IPS-18c (cell line): ENCODE measurements at regions not wholly inside any gene's neighbourhood (a gene's known extent, or its start where the extent isn't known, plus 50 kb on each side); places are given as distances from the start of the nearest gene placed in this dataset.
"Not testable (repeated sequence)": the region's sequence is repeated elsewhere in the genome, so short reads cannot be mapped to it uniquely, and the experiment has no call there.

Source experiments
- H3K4me3 ChIP-seq: 2 replicates; pipeline ENCODE4 v1.7.0; 2013; ENCODE audit warnings: low read depth, mild to moderate bottlenecking, low read length, moderate library complexity; ENCODE audit not compliant: insufficient read depth
- H3K9me3 ChIP-seq: one replicate; pipeline ENCODE4 v1.6.1; 2013; ENCODE audit warnings: mild to moderate bottlenecking, low read length, moderate library complexity; ENCODE audit not compliant: control insufficient read depth, insufficient read depth

DNA sequence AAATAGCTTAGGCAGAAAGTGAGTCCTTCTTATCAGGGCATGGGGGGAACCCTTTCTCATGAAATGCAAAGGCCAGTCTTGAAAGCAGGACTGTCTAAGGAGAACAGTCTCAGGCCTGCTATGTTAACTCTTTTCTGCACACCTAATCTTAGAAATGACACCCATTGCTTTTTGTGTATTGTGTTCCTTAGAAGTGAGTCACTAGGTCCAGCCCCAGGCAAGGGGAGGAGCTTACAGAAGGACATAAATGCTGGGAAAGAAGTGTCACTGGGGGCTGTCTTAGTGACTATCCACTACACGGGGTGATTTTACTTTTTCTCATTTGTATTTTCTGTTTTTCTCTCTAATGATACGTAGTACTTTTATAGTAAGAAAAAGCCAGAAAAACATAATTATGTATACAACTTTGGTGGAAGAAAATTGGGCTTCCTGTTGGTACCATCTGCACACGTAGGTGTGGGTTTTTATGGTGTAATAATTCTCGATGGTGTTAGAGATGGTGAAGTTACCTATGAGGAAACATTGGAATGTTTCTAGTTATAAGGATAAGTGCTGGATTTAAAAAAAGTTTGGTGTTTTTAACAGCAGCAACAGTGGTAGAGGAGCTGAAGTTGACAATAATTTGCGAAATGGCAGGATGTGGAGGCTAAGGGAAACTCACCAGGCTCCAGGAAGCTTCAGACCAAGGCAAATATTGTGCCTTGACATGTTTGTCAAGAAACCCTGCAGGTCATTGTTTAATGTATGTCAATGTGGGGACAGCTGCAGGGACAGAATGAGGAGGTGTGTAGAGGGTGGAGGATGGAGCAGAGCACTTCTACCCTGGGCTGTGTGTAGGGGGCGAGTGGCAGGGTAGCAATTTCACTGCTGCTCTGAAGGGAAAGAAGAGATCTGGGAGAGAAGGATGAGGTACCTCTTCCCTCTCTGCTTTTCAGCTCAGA, 214.9 kb downstream of the KTN1 start:
- Histone ChIP-seq H3K4me3 (no peak overlapping the region), H3K9me3 (no peaks in the 10 kb centered on the region)

DNA sequence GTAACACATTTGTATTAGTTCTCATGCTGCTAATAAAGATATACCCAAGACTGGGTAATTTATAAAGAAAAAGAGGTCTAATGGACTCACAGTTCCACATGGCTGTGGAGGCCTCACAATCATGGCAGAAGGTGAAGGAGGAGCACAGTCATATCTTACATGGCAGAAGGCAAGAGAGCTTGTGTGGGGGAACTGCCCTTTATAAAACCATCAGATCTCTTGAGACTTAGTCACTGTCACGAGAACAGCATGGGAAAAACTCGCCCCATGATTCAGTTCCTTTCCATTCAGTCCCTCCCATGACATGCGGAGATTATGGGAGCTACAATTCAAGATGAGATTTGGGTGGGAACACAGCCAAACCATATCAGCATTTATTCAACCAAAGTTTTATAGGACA, 216.5 kb downstream of the KTN1 start:
- not testable (repeated sequence) for H3K9me3 ChIP-seq, H3K4me3 ChIP-seq

DNA sequence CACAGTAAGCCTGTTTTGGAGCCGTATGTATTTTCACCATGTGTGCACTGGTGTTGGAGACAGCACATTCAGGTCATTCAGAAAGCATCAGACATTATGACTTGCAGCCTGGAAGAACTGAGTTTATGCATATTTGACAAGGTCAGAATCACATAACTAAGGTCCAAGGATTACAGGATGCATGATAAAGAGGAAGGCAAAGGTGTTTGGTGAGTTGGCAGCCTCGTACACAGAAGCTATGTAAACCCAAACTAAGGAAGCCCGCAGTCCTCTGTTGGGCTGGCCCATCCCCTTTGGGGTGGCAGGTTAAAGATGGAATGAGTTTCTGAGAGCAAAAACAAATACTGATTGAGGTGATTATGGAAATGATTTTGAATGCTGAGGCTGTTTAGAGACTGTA, 218.4 kb downstream of the KTN1 start:
- H3K4me3 ChIP-seq: no peak overlapping the region
- no peaks in the 10 kb centered on the region for H3K9me3 ChIP-seq

DNA sequence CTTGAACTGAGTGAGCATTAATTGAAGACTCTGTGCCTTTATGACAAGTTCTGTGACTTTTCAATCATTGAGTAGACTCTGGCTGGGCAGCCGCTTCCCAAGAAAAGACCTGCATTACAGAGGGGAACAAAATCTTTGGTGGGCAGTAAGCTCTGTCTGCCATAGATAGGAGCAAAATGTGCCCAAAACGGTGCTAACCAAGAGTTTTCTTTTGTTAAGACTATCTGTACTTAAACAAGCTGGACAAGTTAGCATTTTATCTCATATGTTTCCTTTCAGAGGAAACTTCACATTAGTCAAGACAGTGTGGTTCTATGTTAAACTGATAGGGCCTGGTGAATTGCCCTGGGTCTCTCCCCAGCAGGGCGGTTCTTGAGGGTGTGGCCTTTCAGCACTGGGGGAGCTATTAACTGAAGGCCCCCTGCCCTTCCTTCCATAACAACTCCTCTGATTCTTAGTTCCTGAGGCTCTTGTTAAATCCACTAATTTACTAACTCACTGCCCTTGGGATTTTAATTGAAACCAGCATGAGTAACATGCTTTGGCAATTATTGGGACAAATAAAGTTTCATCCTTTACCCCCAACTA, 219.6 kb downstream of the KTN1 start:
- Histone ChIP-seq H3K9me3 (no peaks in the 10 kb centered on the region), H3K4me3 (no peak overlapping the region)

DNA sequence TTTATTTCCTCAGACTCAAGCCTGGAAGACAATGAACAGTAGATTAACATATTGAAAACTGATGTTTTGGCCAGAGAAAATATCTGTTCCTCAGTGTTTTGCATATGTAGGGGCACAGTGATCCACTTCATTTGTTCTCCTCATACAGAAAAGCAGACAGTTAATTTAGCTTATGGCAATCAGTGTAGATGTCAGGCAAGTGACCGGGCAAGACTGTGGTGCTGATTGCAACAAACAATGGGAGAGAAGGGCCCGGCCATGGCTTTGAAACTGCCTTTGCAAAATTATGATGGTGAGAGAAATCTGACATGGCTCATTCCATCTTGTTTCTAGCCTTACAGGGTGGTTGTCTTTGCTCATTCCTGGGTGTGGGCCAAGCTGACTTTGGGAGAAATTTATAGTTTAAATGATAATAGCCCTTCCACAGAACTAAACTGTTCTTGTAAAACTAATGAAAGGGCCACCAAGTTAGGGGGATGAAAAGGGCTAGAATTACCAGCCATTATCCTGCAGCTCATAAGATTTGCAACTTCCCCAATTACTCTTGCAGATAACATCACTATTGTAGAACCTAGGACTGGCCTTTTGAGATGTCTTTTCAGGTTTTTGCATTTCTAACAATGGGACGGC, 220.3 kb downstream of the KTN1 start:
- Histone ChIP-seq H3K9me3 (no peaks in the 10 kb centered on the region), H3K4me3 (no peak overlapping the region)

GRCh38 chr14:55801121-55801520, 221.1 kb downstream of the KTN1 start:
- Histone ChIP-seq H3K9me3 (no peaks in the 10 kb centered on the region), H3K4me3 (no peak overlapping the region)

DNA sequence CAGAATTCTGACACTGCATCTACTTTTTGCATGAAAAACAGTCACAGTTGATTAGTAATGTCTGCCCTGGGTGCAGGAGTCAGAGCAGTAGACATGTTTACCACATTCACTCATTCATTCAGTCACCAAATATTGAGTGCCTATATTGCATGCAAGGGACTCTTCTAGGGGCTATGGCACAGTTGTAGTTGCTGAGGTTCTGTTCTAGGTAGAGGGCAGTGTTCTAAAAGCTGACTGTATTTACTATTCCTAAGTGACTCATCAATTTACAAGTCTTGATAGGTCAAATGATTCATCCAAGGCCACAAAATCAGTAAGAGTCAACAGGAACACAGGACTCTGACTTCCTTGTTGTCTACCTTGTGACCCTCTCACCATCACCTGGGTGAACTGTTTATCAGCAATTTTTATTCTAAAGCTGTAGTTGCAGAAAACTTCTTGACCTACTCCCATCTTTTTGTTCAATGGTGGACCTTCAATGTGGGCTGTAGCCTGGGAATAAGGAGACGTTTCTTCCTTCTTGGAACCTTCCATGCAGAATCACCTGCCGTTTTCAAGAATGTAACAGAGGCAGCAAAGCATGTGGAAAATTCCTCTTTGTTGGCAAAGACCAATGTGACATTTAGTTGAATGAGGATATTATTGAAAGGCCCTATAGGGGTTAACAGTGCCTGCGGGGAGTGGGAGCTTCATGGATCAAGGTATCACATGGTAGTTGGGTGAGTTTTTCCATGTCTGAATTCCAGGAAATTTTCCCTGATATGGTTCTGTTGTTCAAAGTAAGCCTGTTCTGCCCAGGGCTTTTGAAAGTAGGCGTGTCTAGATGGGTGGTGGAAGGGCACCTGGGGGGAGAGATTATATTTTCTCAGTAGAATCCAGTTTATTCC, 223.2 kb downstream of the KTN1 start:
- Histone ChIP-seq H3K4me3 (no peak overlapping the region), H3K9me3 (no peaks in the 10 kb centered on the region)

DNA sequence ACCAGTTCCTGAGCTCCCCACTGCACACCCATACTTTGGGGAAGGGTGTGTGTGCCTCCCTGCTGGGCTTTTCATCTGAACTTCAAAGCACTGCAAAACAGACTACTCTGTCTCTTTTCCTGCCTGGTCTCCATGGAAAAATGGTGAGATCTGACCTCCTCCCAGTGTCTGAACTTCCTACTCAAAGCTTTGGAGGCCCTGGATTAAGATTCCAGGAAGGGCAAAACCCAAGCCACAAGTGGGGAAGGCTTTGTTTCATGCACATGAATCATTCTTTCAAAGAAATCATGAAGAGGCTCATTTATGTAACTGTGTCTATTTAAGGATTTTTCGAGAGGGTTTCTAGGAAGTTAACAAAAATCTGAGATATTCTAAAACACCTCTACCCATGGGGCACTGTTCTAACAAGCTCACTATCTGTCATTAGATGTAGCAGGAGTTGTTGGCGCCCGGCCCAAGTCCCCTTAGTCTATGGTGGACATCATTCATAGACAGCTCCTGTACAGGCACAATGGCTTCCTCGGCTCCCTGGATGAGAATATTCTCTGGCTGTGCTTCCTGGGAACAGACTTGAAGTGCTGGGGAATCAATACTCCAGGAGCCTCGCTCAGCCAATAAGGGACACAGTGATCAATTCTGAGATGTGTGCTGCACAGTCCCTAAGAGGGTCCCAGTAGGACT, 224.0 kb downstream of the KTN1 start:
- Histone ChIP-seq H3K9me3 (no peaks in the 10 kb centered on the region), H3K4me3 (no peak overlapping the region)

DNA sequence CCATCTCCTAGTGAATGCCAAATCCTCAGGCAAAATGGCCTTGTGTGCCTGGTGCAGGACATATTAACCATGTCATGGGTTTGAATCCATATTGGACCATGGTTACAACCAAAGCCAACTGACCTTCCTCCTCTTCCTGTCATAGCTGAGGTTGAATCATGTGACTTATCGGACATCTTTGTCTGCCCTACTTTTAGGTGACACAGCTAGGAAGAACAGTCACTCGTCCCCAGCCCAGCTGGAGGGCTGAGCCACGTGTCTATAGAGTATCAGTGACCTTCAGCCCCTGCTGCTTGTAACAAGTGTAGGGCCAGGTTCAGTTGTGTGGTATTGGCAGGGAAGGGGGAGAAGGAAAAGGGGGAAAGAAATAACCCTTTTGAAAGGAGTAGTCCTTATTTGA, 225.2 kb downstream of the KTN1 start:
- H3K4me3 ChIP-seq: no peak overlapping the region
- H3K9me3 ChIP-seq: no peaks in the 10 kb centered on the region

- no peak overlapping the region for H3K4me3 ChIP-seq
- no peaks in the 10 kb centered on the region for H3K9me3 ChIP-seq
These were observed 227.3 kb downstream of the KTN1 start for GRCh38 chr14:55807053-55807880.

DNA sequence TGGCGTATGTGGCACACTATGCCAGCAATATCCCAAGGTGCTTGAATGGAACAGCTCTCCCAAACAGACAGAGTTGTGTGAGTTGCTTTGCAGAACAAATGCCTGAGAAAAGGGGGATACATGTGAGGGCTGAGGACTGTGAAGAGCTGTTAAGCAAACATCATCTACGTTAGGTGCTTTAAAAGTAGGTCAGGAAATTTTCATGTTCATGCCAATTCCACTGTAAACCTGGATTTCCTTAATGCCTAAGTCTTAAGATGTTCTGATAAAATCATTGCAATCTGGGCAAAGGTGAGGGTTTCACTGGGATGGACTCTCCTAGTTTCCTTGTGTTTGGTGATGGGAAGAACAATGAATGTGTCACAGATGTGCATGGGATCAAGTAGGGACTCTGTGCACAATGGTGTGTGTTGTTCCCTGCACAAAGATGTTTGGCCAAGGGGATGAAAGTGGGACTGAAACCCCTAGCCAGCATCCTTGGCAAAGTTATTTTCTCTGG, 227.9 kb downstream of the KTN1 start:
- no peak overlapping the region for H3K4me3 ChIP-seq
- no peaks in the 10 kb centered on the region for H3K9me3 ChIP-seq

- Histone ChIP-seq H3K4me3 (no peak overlapping the region), H3K9me3 (no peaks in the 10 kb centered on the region)
These were observed 233.6 kb downstream of the KTN1 start for GRCh38 chr14:55813630-55814029.

DNA sequence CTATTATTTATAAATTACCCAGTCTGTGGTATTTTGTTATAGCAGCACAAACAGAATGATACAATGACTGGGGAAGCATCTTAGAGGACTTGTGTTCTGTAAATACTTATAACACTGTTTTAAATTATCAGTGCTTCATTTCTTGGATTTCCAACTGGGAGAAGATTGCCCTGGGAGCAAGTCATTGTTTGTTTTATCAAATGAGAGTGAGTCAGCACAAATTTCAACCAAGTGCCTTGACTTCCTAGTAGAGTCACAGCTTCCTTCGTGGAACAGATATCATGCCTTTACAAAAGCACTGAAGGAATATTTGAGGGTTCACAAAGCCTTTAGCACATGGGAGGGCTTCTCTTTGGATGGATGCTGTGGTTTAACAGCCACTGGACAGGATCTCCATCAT, 234.1 kb downstream of the KTN1 start:
- Histone ChIP-seq H3K9me3 (no peaks in the 10 kb centered on the region), H3K4me3 (no peak overlapping the region)

- no peaks in the 10 kb centered on the region for H3K9me3 ChIP-seq
- no peak overlapping the region for H3K4me3 ChIP-seq
These were observed 234.9 kb downstream of the KTN1 start for GRCh38 chr14:55814873-55815272.

DNA sequence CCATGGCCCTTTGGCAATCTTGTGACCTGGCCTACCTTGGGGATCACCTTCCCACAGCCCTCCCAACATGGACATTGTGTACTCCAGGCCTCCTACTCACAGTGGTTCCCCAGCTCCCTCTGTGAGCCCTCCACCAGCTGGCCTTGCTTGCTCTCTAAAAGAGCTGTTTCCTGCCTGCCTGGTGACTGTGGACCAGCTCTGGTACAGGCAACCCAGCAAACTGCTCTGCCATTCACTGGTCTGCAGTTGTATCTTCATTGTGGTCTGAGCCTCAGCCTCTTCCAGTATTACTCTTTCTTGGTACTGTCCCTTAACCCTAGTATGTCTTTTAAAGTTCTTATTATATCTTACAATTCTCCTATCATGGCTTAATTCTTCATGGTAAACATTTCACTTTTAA, 236.2 kb downstream of the KTN1 start:
- Histone ChIP-seq H3K4me3 (no peak overlapping the region), H3K9me3 (no peaks in the 10 kb centered on the region)
